GM12878 (cell line): ENCODE measurements at regions not wholly inside any gene's neighbourhood (a gene's known extent, or its start where the extent isn't known, plus 50 kb on each side); places are given as distances from the start of the nearest gene placed in this dataset.

Experiments
- ATAC-seq: fragments of 200-7000 bp; cut with Tn5 transposase; 3 replicates; pipeline ENCODE4 v1.9.1; 2020; ENCODE audit warnings: mild to moderate bottlenecking, moderate library complexity
- BruUV-seq: library from RNA; stranded (reverse); fragments of 400-500 nt; replicated peaks from 2 replicates; lab custom pipeline; 2021; lab: Mats Ljungman, UMichigan
- CTCF ChIA-PET: fragments of 300-600 bp; sonication (Branson Sonifier 250); formaldehyde crosslinking; extraction: SDS; loops from one replicate; lab custom pipeline; 2021; ENCODE audit warnings: inconsistent platforms; lab: Yijun Ruan, JAX
- POLR2A ChIA-PET: fragments of 350-600 bp; formaldehyde crosslinking; extraction: SDS; loops from one replicate; lab custom pipeline; 2021; ENCODE audit warnings: inconsistent platforms; lab: Charles Lee
- RAD21 ChIA-PET: fragments of 300-600 bp; sonication (Branson Sonifier 250); formaldehyde crosslinking; loops from one replicate; lab custom pipeline; 2023; ENCODE audit warnings: antibody characterized with exemption; ENCODE audit not compliant: unreplicated experiment; lab: Charles Lee
- SMC1A ChIA-PET: fragments of 300-600 bp; sonication (Branson Sonifier 250); formaldehyde crosslinking; loops from one replicate; lab custom pipeline; 2023; ENCODE audit not compliant: unreplicated experiment, uncharacterized antibody; lab: Charles Lee
- DNase-seq: peaks from one replicate; pipeline ENCODE4 v3.0.0-alpha.2; 2011; ENCODE audit warnings: low read depth, low spot score
- FAIRE-seq: peaks from 3 replicates; lab custom pipeline; 2011; peaks lifted over from hg19 to GRCh38; lab: Jason Lieb, UNC
- H2AFZ ChIP-seq: 2 replicates; pipeline ENCODE4 v1.6.0; 2011; ENCODE audit warnings: low read depth, low read length, control low read depth; ENCODE audit not compliant: control insufficient read depth
- H3K27ac ChIP-seq: 2 replicates; pipeline ENCODE4 v1.5.1; 2011; ENCODE audit warnings: control low read depth; ENCODE audit not compliant: control insufficient read depth, insufficient read depth
- H3K27me3 ChIP-seq, 2 experiments: replicated peaks in 1 of 2; 2 replicates each; pipeline versions ENCODE4 v1.6.0 to v1.6.1; 2011; ENCODE audit warnings: low read length in 1 of 2; ENCODE audit not compliant: control insufficient read depth in 2 of 2, insufficient read depth in 2 of 2
- H3K36me3 ChIP-seq, 2 experiments: 2 replicates each; pipeline ENCODE4 v1.5.1; 2011; ENCODE audit warnings: low read length in 1 of 2; ENCODE audit not compliant: control insufficient read depth in 2 of 2, insufficient read depth in 2 of 2
- H3K4me1 ChIP-seq: 2 replicates; pipeline ENCODE4 v1.6.1; 2011; ENCODE audit warnings: mild to moderate bottlenecking, low read length, moderate library complexity, mixed read lengths; ENCODE audit not compliant: control insufficient read depth, insufficient read depth
- H3K4me2 ChIP-seq: 2 replicates; pipeline ENCODE4 v1.6.0; 2011; ENCODE audit warnings: control low read depth; ENCODE audit not compliant: control insufficient read depth, insufficient read depth
- H3K4me3 ChIP-seq: fragments of 200-600 bp; sonication (generic); 2 replicates; pipeline ENCODE4 v1.5.1; 2016
- H3K79me2 ChIP-seq: 2 replicates; pipeline ENCODE4 v1.6.0; 2011; ENCODE audit warnings: low read length; ENCODE audit not compliant: control insufficient read depth, insufficient read depth
- H3K9ac ChIP-seq: 2 replicates; pipeline ENCODE4 v1.8.0; 2011; ENCODE audit warnings: low read length, control low read depth, mixed read lengths; ENCODE audit not compliant: control insufficient read depth, insufficient read depth
- H3K9me3 ChIP-seq: replicated peaks from 3 replicates; pipeline ENCODE4 v1.5.1; 2011; ENCODE audit warnings: mild to moderate bottlenecking, low read length; ENCODE audit not compliant: control insufficient read depth, insufficient read depth
- H4K20me1 ChIP-seq: 2 replicates; pipeline ENCODE4 v1.6.0; 2011; ENCODE audit not compliant: control insufficient read depth, insufficient read depth
- GATAD2B ChIP-seq: fragments of 450-650 bp; conservative IDR thresholded peaks from 2 replicates; pipeline ENCODE4 v1.6.1; 2017; ENCODE audit warnings: low read depth, mild to moderate bottlenecking, moderate library complexity
- IRF4 ChIP-seq: IDR thresholded peaks from 2 replicates; pipeline ENCODE4 v1.6.1; 2011; ENCODE audit warnings: low read depth, low read length
- PAX5 ChIP-seq: IDR thresholded peaks from 2 replicates; pipeline ENCODE4 v1.6.1; 2011; ENCODE audit warnings: low read depth, low read length, borderline replicate concordance
- STAT1 ChIP-seq: fragments of 450-650 bp; conservative IDR thresholded peaks from 2 replicates; pipeline ENCODE4 v1.6.1; 2014; ENCODE audit warnings: antibody characterized with exemption, mild to moderate bottlenecking
- ZBED1 ChIP-seq: IDR thresholded peaks from 2 replicates; pipeline ENCODE4 v1.6.1; 2016; ENCODE audit warnings: borderline replicate concordance
- ZNF217 ChIP-seq: fragments of 450-650 bp; IDR thresholded peaks from 2 replicates; pipeline ENCODE4 v1.6.1; 2017; ENCODE audit warnings: antibody characterized with exemption, mild to moderate bottlenecking
- WGBS: methylation state at CpG from one replicate; pipeline ENCODE4 v1.1.6; 2016; ENCODE audit warnings: low lambda C conversion rate; ENCODE audit not compliant: insufficient replicate concordance, insufficient coverage; ENCODE audit errors: missing lambda C conversion rate; 5-methylcytosine and 5-hydroxymethylcytosine counted together
- in situ Hi-C: fragments of 300-500 bp; cut with MboI; formaldehyde crosslinking; loops from 9 replicates; pipeline ENCODE4 v1.14.3; 2018; ENCODE audit warnings: mixed read lengths
- intact Hi-C: fragments of 100-400 bp; cut with micrococcal nuclease; formaldehyde crosslinking; loops from one replicate; pipeline ENCODE4 v1.14.2; 2022; ENCODE audit not compliant: unreplicated experiment
- TF ChIP-seq, protein P1 (sequence below): fragments of 450-650 bp; IDR thresholded peaks from 2 replicates; pipeline ENCODE4 v1.6.1; 2017; ENCODE audit warnings: mild to moderate bottlenecking, moderate library complexity
- TF ChIP-seq, protein P2 (sequence below): IDR thresholded peaks from 2 replicates; pipeline ENCODE4 v1.6.1; 2012; ENCODE audit warnings: low read depth, low read length, improper control_type of control experiment

DNA sequence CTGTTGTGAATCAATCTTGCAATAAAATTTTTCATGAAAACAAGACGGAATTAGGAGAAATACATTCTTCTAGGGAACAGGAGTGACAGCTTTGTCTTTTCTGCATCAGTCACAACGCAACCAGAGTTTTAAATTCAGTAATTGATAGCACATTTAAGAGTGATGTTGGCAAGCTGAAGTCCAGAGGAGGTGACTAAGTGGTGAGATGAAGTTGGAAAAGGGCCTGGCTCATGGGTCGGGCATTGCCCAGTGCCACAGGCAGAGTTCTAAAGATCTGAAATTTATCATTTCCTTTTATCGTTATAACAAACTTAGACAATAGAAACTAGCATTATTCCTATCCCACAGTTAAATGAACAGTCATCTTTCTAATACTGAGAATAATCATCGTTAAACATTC, 764.6 kb upstream of the ZEB2 start:
- Histone ChIP-seq H3K4me1 (no peaks in the 10 kb centered on the region), H2AFZ (no peak overlapping the region), H3K9me3 (no peaks in the 10 kb centered on the region), H4K20me1 (no peaks in the 10 kb centered on the region), H3K4me3 (no peak overlapping the region), H3K27me3 (no peaks in the 10 kb centered on the region; a peak in 1 of 4 replicates), H3K9ac (no peak overlapping the region), H3K36me3 (no peaks in the 10 kb centered on the region), H3K4me2 (no peak overlapping the region), H3K27ac (no peak overlapping the region), H3K79me2 (no peaks in the 10 kb centered on the region)
- DNase-seq (no peak), ATAC-seq (no peak), FAIRE-seq (no peak)
- RAD21 ChIA-PET, result no interaction called here
- in situ Hi-C loops (no loop called here), intact Hi-C loops (no loop called here)
- TF ChIP-seq STAT1 (no peak), ZBED1 (no peak), PAX5 (no peak)
- TF ChIP-seq, protein P1, sequence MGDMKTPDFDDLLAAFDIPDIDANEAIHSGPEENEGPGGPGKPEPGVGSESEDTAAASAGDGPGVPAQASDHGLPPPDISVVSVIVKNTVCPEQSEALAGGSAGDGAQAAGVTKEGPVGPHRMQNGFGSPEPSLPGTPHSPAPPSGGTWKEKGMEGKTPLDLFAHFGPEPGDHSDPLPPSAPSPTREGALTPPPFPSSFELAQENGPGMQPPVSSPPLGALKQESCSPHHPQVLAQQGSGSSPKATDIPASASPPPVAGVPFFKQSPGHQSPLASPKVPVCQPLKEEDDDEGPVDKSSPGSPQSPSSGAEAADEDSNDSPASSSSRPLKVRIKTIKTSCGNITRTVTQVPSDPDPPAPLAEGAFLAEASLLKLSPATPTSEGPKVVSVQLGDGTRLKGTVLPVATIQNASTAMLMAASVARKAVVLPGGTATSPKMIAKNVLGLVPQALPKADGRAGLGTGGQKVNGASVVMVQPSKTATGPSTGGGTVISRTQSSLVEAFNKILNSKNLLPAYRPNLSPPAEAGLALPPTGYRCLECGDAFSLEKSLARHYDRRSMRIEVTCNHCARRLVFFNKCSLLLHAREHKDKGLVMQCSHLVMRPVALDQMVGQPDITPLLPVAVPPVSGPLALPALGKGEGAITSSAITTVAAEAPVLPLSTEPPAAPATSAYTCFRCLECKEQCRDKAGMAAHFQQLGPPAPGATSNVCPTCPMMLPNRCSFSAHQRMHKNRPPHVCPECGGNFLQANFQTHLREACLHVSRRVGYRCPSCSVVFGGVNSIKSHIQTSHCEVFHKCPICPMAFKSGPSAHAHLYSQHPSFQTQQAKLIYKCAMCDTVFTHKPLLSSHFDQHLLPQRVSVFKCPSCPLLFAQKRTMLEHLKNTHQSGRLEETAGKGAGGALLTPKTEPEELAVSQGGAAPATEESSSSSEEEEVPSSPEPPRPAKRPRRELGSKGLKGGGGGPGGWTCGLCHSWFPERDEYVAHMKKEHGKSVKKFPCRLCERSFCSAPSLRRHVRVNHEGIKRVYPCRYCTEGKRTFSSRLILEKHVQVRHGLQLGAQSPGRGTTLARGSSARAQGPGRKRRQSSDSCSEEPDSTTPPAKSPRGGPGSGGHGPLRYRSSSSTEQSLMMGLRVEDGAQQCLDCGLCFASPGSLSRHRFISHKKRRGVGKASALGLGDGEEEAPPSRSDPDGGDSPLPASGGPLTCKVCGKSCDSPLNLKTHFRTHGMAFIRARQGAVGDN, result no peak
- SMC1A ChIA-PET, result no interaction called here
- 20% methylated on average over 5 of the region's 5 CpGs for WGBS
- POLR2A ChIA-PET, result no interaction called here
- CTCF ChIA-PET, result no interaction called here
- BruUV-seq, result no TSS peak

DNA sequence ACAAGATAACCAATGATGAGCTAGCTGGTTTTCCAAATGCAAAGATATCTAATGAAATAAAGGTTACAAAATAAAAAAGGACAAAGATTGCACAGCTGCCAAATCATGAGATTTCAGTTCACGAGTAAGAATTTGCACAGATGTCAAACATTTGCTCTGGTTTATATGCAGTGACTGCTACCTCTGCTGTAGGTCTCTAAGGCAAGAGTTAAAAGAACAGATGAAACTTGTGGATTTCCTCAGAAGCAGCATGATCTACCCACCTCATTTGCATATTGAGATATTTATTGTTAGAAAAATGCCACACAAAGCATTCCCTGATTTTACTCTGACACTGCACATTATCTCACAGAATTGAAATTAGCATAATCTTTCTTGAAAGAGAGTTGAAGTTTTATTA, 763.2 kb upstream of the ZEB2 start:
- no peak overlapping the region for H3K27ac ChIP-seq
- no peak overlapping the region for H2AFZ ChIP-seq
- TF ChIP-seq, protein P2, sequence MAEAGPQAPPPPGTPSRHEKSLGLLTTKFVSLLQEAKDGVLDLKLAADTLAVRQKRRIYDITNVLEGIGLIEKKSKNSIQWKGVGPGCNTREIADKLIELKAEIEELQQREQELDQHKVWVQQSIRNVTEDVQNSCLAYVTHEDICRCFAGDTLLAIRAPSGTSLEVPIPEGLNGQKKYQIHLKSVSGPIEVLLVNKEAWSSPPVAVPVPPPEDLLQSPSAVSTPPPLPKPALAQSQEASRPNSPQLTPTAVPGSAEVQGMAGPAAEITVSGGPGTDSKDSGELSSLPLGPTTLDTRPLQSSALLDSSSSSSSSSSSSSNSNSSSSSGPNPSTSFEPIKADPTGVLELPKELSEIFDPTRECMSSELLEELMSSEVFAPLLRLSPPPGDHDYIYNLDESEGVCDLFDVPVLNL, result no peak
- TF ChIP-seq IRF4 (no peak), GATAD2B (no peak), ZNF217 (no peak)
- TF ChIP-seq, protein P1, result no peak
- 36% methylated on average over 1 of the region's 1 CpG for WGBS
- BruUV-seq, result no TSS peak
- POLR2A ChIA-PET, result no interaction called here
- H3K79me2 ChIP-seq, result no peaks in the 10 kb centered on the region
- intact Hi-C loops, result no loop called here
- H3K4me1 ChIP-seq, result no peaks in the 10 kb centered on the region
- H3K4me3 ChIP-seq, result no peak overlapping the region
- SMC1A ChIA-PET, result no interaction called here
- RAD21 ChIA-PET, result no interaction called here
- no peak overlapping the region for H3K9ac ChIP-seq
- DNase-seq (no peak), ATAC-seq (no peak), FAIRE-seq (no peak)
- H3K27me3 ChIP-seq, result no peaks in the 10 kb centered on the region; a peak in 1 of 4 replicates
- CTCF ChIA-PET, result no interaction called here
- in situ Hi-C loops, result no loop called here
- H3K36me3 ChIP-seq, result no peaks in the 10 kb centered on the region
- no peaks in the 10 kb centered on the region for H4K20me1 ChIP-seq
- H3K9me3 ChIP-seq, result no peaks in the 10 kb centered on the region
- H3K4me2 ChIP-seq, result no peak overlapping the region
